Sigmoid colon (tissue), 4 donors: ENCODE measurements at regions not wholly inside any gene's neighbourhood (a gene's known extent, or its start where the extent isn't known, plus 50 kb on each side); places are given as distances from the start of the nearest gene placed in this dataset.

ENCODE experiments used
- EP300 ChIP-seq, 4 donors: sonication (generic); formaldehyde crosslinking; IDR thresholded peaks; one replicate each; pipeline ENCODE4 v1.6.1; 2017; ENCODE audit warnings: antibody characterized with exemption in 4 of 4
- TF ChIP-seq, protein P1 (sequence below), 4 experiments: fragments of 450-650 bp in 3 of 4; fragments of 200-600 bp in 1 of 4; IDR thresholded peaks; one replicate each; pipeline ENCODE4 v1.5.1; 2016 to 2019; ENCODE audit warnings: antibody characterized with exemption in 4 of 4, mild to moderate bottlenecking in 3 of 4, moderate library complexity in 2 of 4

DNA sequence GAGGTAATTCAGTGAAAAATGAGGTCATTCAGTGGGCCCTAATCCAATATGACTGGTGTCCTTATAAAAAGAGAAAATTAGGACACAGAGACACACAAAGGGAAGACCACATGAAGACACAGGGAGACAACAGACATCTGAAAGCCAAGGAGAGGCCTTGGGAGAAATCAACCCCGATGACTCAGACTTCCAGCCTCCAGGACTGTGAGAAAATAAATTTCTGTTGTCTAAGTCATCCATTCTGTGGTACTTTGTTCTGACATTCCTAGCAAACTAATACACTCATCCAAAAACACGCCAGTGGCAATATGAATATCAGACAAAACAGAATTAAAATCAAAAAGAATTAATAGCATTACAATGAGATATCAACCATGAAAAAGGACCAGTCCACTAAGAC is 303.7 kb downstream of the SS18 start:
- no peak for TF ChIP-seq EP300 (IDR thresholded peaks at IDR 0.05)
- TF ChIP-seq, protein P1, sequence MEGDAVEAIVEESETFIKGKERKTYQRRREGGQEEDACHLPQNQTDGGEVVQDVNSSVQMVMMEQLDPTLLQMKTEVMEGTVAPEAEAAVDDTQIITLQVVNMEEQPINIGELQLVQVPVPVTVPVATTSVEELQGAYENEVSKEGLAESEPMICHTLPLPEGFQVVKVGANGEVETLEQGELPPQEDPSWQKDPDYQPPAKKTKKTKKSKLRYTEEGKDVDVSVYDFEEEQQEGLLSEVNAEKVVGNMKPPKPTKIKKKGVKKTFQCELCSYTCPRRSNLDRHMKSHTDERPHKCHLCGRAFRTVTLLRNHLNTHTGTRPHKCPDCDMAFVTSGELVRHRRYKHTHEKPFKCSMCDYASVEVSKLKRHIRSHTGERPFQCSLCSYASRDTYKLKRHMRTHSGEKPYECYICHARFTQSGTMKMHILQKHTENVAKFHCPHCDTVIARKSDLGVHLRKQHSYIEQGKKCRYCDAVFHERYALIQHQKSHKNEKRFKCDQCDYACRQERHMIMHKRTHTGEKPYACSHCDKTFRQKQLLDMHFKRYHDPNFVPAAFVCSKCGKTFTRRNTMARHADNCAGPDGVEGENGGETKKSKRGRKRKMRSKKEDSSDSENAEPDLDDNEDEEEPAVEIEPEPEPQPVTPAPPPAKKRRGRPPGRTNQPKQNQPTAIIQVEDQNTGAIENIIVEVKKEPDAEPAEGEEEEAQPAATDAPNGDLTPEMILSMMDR (IDR thresholded peaks at IDR 0.05): no peak
